H9 (cell line): ENCODE measurements at regions not wholly inside any gene's neighbourhood (a gene's known extent, or its start where the extent isn't known, plus 50 kb on each side); places are given as distances from the start of the nearest gene placed in this dataset.

Experiments
- DNase-seq: peaks from one replicate; pipeline ENCODE4 v3.0.0-alpha.2; 2017
- H2AFZ ChIP-seq: one replicate; pipeline ENCODE4 v1.6.1; 2013; ENCODE audit warnings: mild to moderate bottlenecking, low read length, control low read depth, moderate library complexity
- H2AK5ac ChIP-seq: 2 replicates; pipeline ENCODE4 v1.6.1; 2013; ENCODE audit warnings: low read length, control low read depth, mixed read lengths; ENCODE audit not compliant: insufficient read length
- H2BK120ac ChIP-seq: one replicate; pipeline ENCODE4 v1.6.1; 2013; ENCODE audit warnings: low read depth, mild to moderate bottlenecking, low read length, control low read depth, inconsistent platforms; ENCODE audit not compliant: poor library complexity, severe bottlenecking
- H2BK12ac ChIP-seq: 2 replicates; pipeline ENCODE4 v1.6.1; 2013; ENCODE audit warnings: low read length, control low read depth, mixed read lengths, low read depth; ENCODE audit not compliant: insufficient read length
- H2BK15ac ChIP-seq: 2 replicates; pipeline ENCODE4 v1.6.1; 2013; ENCODE audit warnings: low read depth, low read length, control low read depth
- H2BK20ac ChIP-seq: one replicate; pipeline ENCODE4 v1.6.1; 2013; ENCODE audit warnings: low read depth, mild to moderate bottlenecking, low read length, control low read depth, inconsistent platforms; ENCODE audit not compliant: poor library complexity, severe bottlenecking
- H2BK5ac ChIP-seq: 2 replicates; pipeline ENCODE4 v1.6.1; 2013; ENCODE audit warnings: low read length, control low read depth, mixed read lengths; ENCODE audit not compliant: insufficient read length
- H3K14ac ChIP-seq: 2 replicates; pipeline ENCODE4 v1.6.1; 2013; ENCODE audit warnings: low read length, control low read depth; ENCODE audit not compliant: insufficient read depth
- H3K18ac ChIP-seq: 2 replicates; pipeline ENCODE4 v1.6.1; 2013; ENCODE audit warnings: low read depth, mild to moderate bottlenecking, mixed read lengths, low read length, control low read depth; ENCODE audit not compliant: insufficient read length
- H3K23ac ChIP-seq: 2 replicates; pipeline ENCODE4 v1.6.1; 2013; ENCODE audit warnings: low read length, control low read depth, mixed read lengths, low read depth; ENCODE audit not compliant: insufficient read length
- H3K23me2 ChIP-seq: 2 replicates; pipeline ENCODE4 v1.6.1; 2013; ENCODE audit warnings: low read depth, mild to moderate bottlenecking, mixed read lengths, low read length, control low read depth; ENCODE audit not compliant: insufficient read length, poor library complexity, severe bottlenecking
- H3K27ac ChIP-seq: 2 replicates; pipeline ENCODE4 v1.5.1; 2013; ENCODE audit warnings: low read length, control low read depth, mixed read lengths, low read depth; ENCODE audit not compliant: insufficient read length
- H3K27me3 ChIP-seq: 2 replicates; pipeline ENCODE4 v1.6.1; 2013; ENCODE audit warnings: low read length, control low read depth, inconsistent platforms; ENCODE audit not compliant: insufficient read depth
- H3K4ac ChIP-seq: 2 replicates; pipeline ENCODE4 v1.6.1; 2013; ENCODE audit warnings: low read depth, mild to moderate bottlenecking, control low read depth, inconsistent platforms, low read length, moderate library complexity
- H3K4me1 ChIP-seq: 2 replicates; pipeline ENCODE4 v1.6.1; 2013; ENCODE audit warnings: low read length, control low read depth, inconsistent platforms; ENCODE audit not compliant: insufficient read depth
- H3K4me2 ChIP-seq: 2 replicates; pipeline ENCODE4 v1.6.1; 2013; ENCODE audit warnings: low read length, control low read depth, mixed read lengths; ENCODE audit not compliant: insufficient read length, insufficient read depth
- H3K56ac ChIP-seq: 2 replicates; pipeline ENCODE4 v1.6.1; 2013; ENCODE audit warnings: low read depth, mild to moderate bottlenecking, mixed read lengths, low read length, control low read depth; ENCODE audit not compliant: insufficient read length
- H3K79me1 ChIP-seq: 2 replicates; pipeline ENCODE4 v1.6.1; 2013; ENCODE audit warnings: low read depth, mild to moderate bottlenecking, moderate library complexity, low read length, control low read depth, inconsistent platforms; ENCODE audit not compliant: insufficient read depth, poor library complexity, severe bottlenecking
- H3K79me2 ChIP-seq: 2 replicates; pipeline ENCODE4 v1.6.1; 2013; ENCODE audit warnings: low read length, control low read depth, inconsistent platforms; ENCODE audit not compliant: insufficient read depth
- H3K9ac ChIP-seq: 2 replicates; pipeline ENCODE4 v1.6.1; 2013; ENCODE audit warnings: low read length, control low read depth, mixed read lengths; ENCODE audit not compliant: insufficient read length; ENCODE audit errors: extremely low read depth
- H3K9me3 ChIP-seq: one replicate; pipeline ENCODE4 v1.6.1; 2013; ENCODE audit warnings: low read depth, low read length, inconsistent platforms; ENCODE audit not compliant: control insufficient read depth
- H3T11ph ChIP-seq: one replicate; pipeline ENCODE4 v1.6.1; 2013; ENCODE audit warnings: mild to moderate bottlenecking, low read length, control low read depth, inconsistent platforms
- H4K20me1 ChIP-seq: one replicate; pipeline ENCODE4 v1.6.1; 2013; ENCODE audit not compliant: control insufficient read depth, insufficient read length, insufficient read depth
- H4K5ac ChIP-seq: 2 replicates; pipeline ENCODE4 v1.6.1; 2013; ENCODE audit warnings: low read depth, mild to moderate bottlenecking, mixed read lengths, low read length, control low read depth; ENCODE audit not compliant: insufficient read length
- H4K8ac ChIP-seq: replicated peaks from 2 replicates; pipeline ENCODE4 v1.6.1; 2013; ENCODE audit warnings: low read length, control low read depth, mixed read lengths, low read depth; ENCODE audit not compliant: insufficient read length
- H4K91ac ChIP-seq: 2 replicates; pipeline ENCODE4 v1.6.1; 2013; ENCODE audit warnings: low read depth, mild to moderate bottlenecking, moderate library complexity, mixed read lengths, low read length, control low read depth; ENCODE audit not compliant: insufficient read length
- H3K27ac Mint-ChIP-seq, 3 experiments: 2 replicates in 2 of 3; 3 replicates in 1 of 3; pipeline ENCODE4 v1.8.0; 2020 to 2021; ENCODE audit warnings: mixed read lengths in 3 of 3, mild to moderate bottlenecking in 1 of 3, moderate library complexity in 1 of 3
- H3K27me3 Mint-ChIP-seq: 2 replicates; pipeline ENCODE4 v1.8.0; 2021; ENCODE audit warnings: low read depth, mild to moderate bottlenecking, moderate library complexity, mixed read lengths
- H3K36me3 Mint-ChIP-seq, 3 experiments: 2 replicates in 2 of 3; 3 replicates in 1 of 3; pipeline ENCODE4 v1.8.0; 2020 to 2021; ENCODE audit warnings: low read depth in 3 of 3, mixed read lengths in 3 of 3; ENCODE audit not compliant: insufficient read depth in 1 of 3
- H3K4me1 Mint-ChIP-seq, 2 experiments: 2 replicates each; pipeline ENCODE4 v1.8.0; 2020; ENCODE audit warnings: mixed read lengths in 2 of 2
- H3K4me3 Mint-ChIP-seq, 2 experiments: 2 replicates in 1 of 2; 3 replicates in 1 of 2; pipeline ENCODE4 v1.8.0; 2020 to 2021; ENCODE audit warnings: mild to moderate bottlenecking in 2 of 2, mixed read lengths in 2 of 2, moderate library complexity in 1 of 2
- H3K9me3 Mint-ChIP-seq, 2 experiments: 2 replicates in 1 of 2; 3 replicates in 1 of 2; pipeline ENCODE4 v1.8.0; 2020; ENCODE audit warnings: mild to moderate bottlenecking in 2 of 2, mixed read lengths in 2 of 2, moderate library complexity in 1 of 2
- CTCF ChIP-seq: fragments of 200-600 bp; sonication (generic); conservative IDR thresholded peaks from 3 replicates; pipeline ENCODE4 v1.8.0; 2021; ENCODE audit warnings: antibody characterized with exemption, mild to moderate bottlenecking
- WGBS: extraction: QIAGEN DNeasy Blood & Tissue Kit; methylation state at CpG from one replicate; pipeline ENCODE4 v1.1.7; 2013; ENCODE audit warnings: missing lambda C conversion rate, low lambda C conversion rate, mixed read lengths; ENCODE audit not compliant: insufficient read length; ENCODE audit errors: extremely low coverage; 5-methylcytosine and 5-hydroxymethylcytosine counted together

- H3K79me2 ChIP-seq = no peaks in the 10 kb centered on the region
- H2AFZ ChIP-seq = no peak overlapping the region
- H3K23me2 ChIP-seq = no peaks in the 10 kb centered on the region
- no peak overlapping the region for H2BK20ac ChIP-seq
- H4K8ac ChIP-seq = no peak overlapping the region
- H3K18ac ChIP-seq = no peak overlapping the region
- no peak overlapping the region for H3K23ac ChIP-seq
- H3K9ac ChIP-seq = no peak overlapping the region
- H2BK120ac ChIP-seq = no peak overlapping the region
- Mint-ChIP-seq H3K4me1 (peaks cover 13 to 26% of the 10 kb centered on the region in 2 experiments), H3K27me3 (no peaks in the 10 kb centered on the region), H3K9me3 (no peaks in the 10 kb centered on the region), H3K36me3 (no peaks in the 10 kb centered on the region), H3K27ac (no peak overlapping the region), H3K4me3 (no peak overlapping the region)
- H3K27ac ChIP-seq = no peak overlapping the region
- no peaks in the 10 kb centered on the region for H3K9me3 ChIP-seq
- no peak overlapping the region for H4K91ac ChIP-seq
- no peaks in the 10 kb centered on the region for H4K20me1 ChIP-seq
- WGBS = no CpG with 5 or more reads among the region's 5 CpGs
- H3K14ac ChIP-seq = no peak overlapping the region
- H3K4me2 ChIP-seq = no peak overlapping the region
- H3K56ac ChIP-seq = no peak overlapping the region
- no peak overlapping the region for H3K4ac ChIP-seq
- no peak overlapping the region for H2AK5ac ChIP-seq
- no peak for DNase-seq
- H3K79me1 ChIP-seq = no peaks in the 10 kb centered on the region
- no peaks in the 10 kb centered on the region for H3K27me3 ChIP-seq
- H3K4me1 ChIP-seq = no peaks in the 10 kb centered on the region
- H2BK15ac ChIP-seq = no peak overlapping the region
- no peak overlapping the region for H3T11ph ChIP-seq
- H2BK5ac ChIP-seq = no peak overlapping the region
- H4K5ac ChIP-seq = no peak overlapping the region
- TF ChIP-seq CTCF = no peak
- no peak overlapping the region for H2BK12ac ChIP-seq
These were observed 344.6 kb upstream of the TMEFF2 start for GRCh38 chr2:192539306-192539705.
